OCI-LY1 (cell line): ENCODE measurements at regions not wholly inside any gene's neighbourhood (a gene's known extent, or its start where the extent isn't known, plus 50 kb on each side); places are given as distances from the start of the nearest gene placed in this dataset.

Source experiments
- H2AFZ ChIP-seq: fragments of 200-600 bp; sonication (generic), shearing (Covaris generic); 2 replicates; pipeline ENCODE4 v1.6.0; 2014; ENCODE audit warnings: antibody characterized with exemption, mild to moderate bottlenecking, low read length
- H3F3A ChIP-seq: fragments of 200-600 bp; sonication (generic), shearing (Covaris generic); 2 replicates; pipeline ENCODE4 v1.6.0; 2014; ENCODE audit warnings: mild to moderate bottlenecking, antibody characterized with exemption, low read length, moderate library complexity; ENCODE audit not compliant: insufficient read depth
- H3K27ac ChIP-seq: fragments of 200-600 bp; sonication (generic); 2 replicates; pipeline ENCODE4 v1.5.1; 2014; ENCODE audit warnings: low read length, mixed run types, mild to moderate bottlenecking, low read depth; ENCODE audit not compliant: poor library complexity, severe bottlenecking
- H3K27me3 ChIP-seq: fragments of 200-600 bp; sonication (generic); 2 replicates; pipeline ENCODE4 v1.6.0; 2014; ENCODE audit warnings: antibody characterized with exemption, mild to moderate bottlenecking, low read length, moderate library complexity; ENCODE audit not compliant: insufficient read depth
- H3K36me3 ChIP-seq: fragments of 200-600 bp; sonication (generic); 2 replicates; pipeline ENCODE4 v1.6.1; 2014; ENCODE audit warnings: mild to moderate bottlenecking, antibody characterized with exemption, low read length, moderate library complexity, mixed read lengths; ENCODE audit not compliant: insufficient read depth
- H3K4me1 ChIP-seq: fragments of 200-600 bp; sonication (generic); 2 replicates; pipeline ENCODE4 v1.5.1; 2014; ENCODE audit warnings: mild to moderate bottlenecking, low read length, moderate library complexity; ENCODE audit not compliant: insufficient read depth, severe bottlenecking
- H3K4me2 ChIP-seq: fragments of 200-600 bp; sonication (generic), shearing (Covaris generic); 2 replicates; pipeline ENCODE4 v1.6.1; 2014; ENCODE audit warnings: low read length
- H3K4me3 ChIP-seq: fragments of 200-600 bp; sonication (generic); 2 replicates; pipeline ENCODE4 v1.5.1; 2014; ENCODE audit warnings: low read length, low read depth, mild to moderate bottlenecking, mixed read lengths; ENCODE audit not compliant: poor library complexity, severe bottlenecking
- H3K79me2 ChIP-seq: fragments of 200-600 bp; shearing (Covaris generic); 2 replicates; pipeline ENCODE4 v1.6.1; 2016; ENCODE audit warnings: mixed run types, low read length, mixed read lengths; ENCODE audit not compliant: insufficient read depth
- H3K9ac ChIP-seq: fragments of 200-600 bp; sonication (generic), shearing (Covaris generic); 2 replicates; pipeline ENCODE4 v1.6.1; 2014; ENCODE audit warnings: mild to moderate bottlenecking, low read length, mixed read lengths
- H3K9me2 ChIP-seq: fragments of 200-600 bp; sonication (generic), shearing (Covaris generic); 2 replicates; pipeline ENCODE4 v1.6.1; 2014; ENCODE audit warnings: low read depth, mild to moderate bottlenecking, low read length, mixed read lengths
- H3K9me3 ChIP-seq: fragments of 200-600 bp; shearing (Covaris generic); 2 replicates; pipeline ENCODE4 v1.6.1; 2014; ENCODE audit warnings: low read length, mixed read lengths
- H4K20me1 ChIP-seq: fragments of 200-600 bp; sonication (generic), shearing (Covaris generic); 2 replicates; pipeline ENCODE4 v1.6.0; 2016; ENCODE audit warnings: mild to moderate bottlenecking, low read length; ENCODE audit not compliant: insufficient read depth
- CTCF ChIP-seq: fragments of 200-600 bp; sonication (generic), shearing (Covaris generic); IDR thresholded peaks from 2 replicates; pipeline ENCODE4 v1.5.1; 2017; ENCODE audit warnings: mild to moderate bottlenecking, antibody characterized with exemption, low read length, moderate library complexity, mixed read lengths
- EZH2 ChIP-seq: fragments of 200-600 bp; sonication (generic), shearing (Covaris generic); IDR thresholded peaks from 2 replicates; pipeline ENCODE4 v1.8.0; 2017; ENCODE audit warnings: borderline replicate concordance, mixed run types, mild to moderate bottlenecking, antibody characterized with exemption, low read length, moderate library complexity, mixed read lengths

DNA sequence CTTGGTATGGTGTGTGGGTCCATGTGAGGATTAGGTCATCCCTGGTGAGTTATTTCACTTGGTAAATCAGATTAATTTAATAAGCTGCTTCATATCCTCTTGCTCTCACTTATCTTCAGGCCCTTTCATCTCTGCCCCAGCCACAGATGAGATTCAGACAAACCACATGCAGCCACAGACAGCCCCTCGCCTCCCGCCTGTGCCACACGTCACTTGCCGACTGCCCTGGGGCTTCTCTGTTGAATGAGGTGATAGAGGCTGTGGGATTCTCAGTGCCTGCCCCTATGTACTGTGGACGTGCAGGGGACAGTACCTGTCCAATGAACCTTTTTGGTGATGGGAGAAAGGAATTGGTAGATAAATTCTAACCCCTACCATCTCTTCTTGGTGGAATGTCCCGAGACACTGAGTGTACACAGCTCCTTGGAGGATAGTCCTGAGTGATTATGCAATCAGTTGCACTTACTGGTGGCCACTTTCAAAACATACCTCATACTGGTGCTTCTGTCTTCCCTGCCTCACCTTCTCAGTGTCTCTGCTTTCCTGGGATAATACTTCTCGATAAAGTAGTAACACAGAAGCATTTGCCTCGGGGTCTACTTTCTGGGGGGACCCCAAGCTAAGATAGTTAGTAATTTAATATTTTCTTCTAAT lies 248.7 kb downstream of the TTC6 start:
- TF ChIP-seq CTCF (no peak), EZH2 (no peak)
- Histone ChIP-seq H3K9me3 (no peaks in the 10 kb centered on the region), H3K9me2 (no peaks in the 10 kb centered on the region), H4K20me1 (no peaks in the 10 kb centered on the region), H3K27me3 (no peaks in the 10 kb centered on the region), H2AFZ (no peak overlapping the region), H3K4me1 (no peaks in the 10 kb centered on the region), H3K4me2 (no peak overlapping the region), H3K36me3 (no peaks in the 10 kb centered on the region), H3F3A (no peaks in the 10 kb centered on the region), H3K4me3 (no peak overlapping the region), H3K9ac (no peak overlapping the region), H3K79me2 (no peaks in the 10 kb centered on the region), H3K27ac (no peak overlapping the region)

DNA sequence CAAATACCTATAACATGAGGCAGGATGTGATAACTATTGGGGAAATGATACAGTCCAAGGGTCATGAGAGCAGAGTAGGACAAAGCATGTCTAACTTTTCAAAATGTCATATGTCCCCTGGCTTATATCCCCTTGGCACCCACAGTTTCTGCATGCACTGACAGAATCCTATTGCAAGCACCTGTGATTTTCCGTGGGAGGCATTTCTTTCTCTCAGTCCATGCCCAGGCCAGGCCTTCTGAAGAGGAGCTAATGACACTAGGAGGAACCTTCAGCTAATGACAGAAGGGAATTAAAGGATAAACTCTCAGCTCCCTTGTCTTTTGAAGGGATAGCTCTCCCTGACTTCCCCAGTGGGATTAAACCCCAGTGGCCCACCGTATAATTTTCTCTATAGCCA lies 249.2 kb downstream of the TTC6 start:
- H3K27me3 ChIP-seq: no peaks in the 10 kb centered on the region
- no peak for TF ChIP-seq EZH2
- no peak for TF ChIP-seq CTCF
- no peak overlapping the region for H3K27ac ChIP-seq
- no peaks in the 10 kb centered on the region for H3F3A ChIP-seq
- H3K36me3 ChIP-seq: no peaks in the 10 kb centered on the region
- H3K9me2 ChIP-seq: no peaks in the 10 kb centered on the region
- no peaks in the 10 kb centered on the region for H3K4me1 ChIP-seq
- no peak overlapping the region for H2AFZ ChIP-seq
- no peaks in the 10 kb centered on the region for H3K9me3 ChIP-seq
- H3K9ac ChIP-seq: no peak overlapping the region
- H4K20me1 ChIP-seq: no peaks in the 10 kb centered on the region
- no peak overlapping the region for H3K4me3 ChIP-seq
- no peak overlapping the region for H3K4me2 ChIP-seq
- no peaks in the 10 kb centered on the region for H3K79me2 ChIP-seq

DNA sequence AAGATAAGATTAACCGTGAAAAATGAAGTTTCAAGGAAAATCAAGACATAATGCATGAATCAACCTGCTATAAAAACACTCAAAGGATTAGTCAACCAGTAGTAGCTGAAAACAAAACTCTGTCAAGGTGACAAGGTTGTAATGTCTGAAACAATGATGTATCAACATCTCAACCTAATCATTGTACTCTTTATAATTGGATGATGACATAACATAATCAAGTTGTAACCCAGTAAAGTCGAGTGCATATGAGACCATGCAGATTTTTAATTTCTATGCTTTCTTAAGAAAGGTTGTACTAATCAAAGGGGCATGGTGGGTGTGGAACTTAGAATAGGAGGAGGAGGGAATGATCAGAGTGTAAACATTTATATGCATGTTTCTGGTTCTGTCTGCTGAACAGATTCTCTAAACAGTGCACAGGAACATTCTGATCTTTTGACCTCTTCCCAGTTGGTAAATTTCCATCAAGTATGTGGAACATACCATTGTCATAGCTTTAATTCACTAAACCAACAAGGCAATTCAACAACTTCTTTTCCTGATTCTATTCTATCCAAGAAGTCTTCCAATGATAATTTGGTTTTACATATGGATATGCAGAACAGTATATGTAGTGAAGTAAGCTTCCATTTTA lies 253.7 kb downstream of the TTC6 start:
- Histone ChIP-seq H3F3A (no peaks in the 10 kb centered on the region), H2AFZ (no peak overlapping the region), H3K36me3 (no peaks in the 10 kb centered on the region), H3K9me2 (no peaks in the 10 kb centered on the region), H3K4me2 (no peak overlapping the region), H3K4me1 (no peaks in the 10 kb centered on the region), H3K27me3 (no peaks in the 10 kb centered on the region), H3K4me3 (no peak overlapping the region), H3K9ac (no peak overlapping the region), H3K79me2 (no peaks in the 10 kb centered on the region), H3K27ac (no peak overlapping the region), H3K9me3 (no peaks in the 10 kb centered on the region), H4K20me1 (no peaks in the 10 kb centered on the region)
- no peak for TF ChIP-seq CTCF
- TF ChIP-seq EZH2: no peak
